HepG2 (cell line): ENCODE measurements at regions not wholly inside any gene's neighbourhood (a gene's known extent, or its start where the extent isn't known, plus 50 kb on each side); places are given as distances from the start of the nearest gene placed in this dataset.

Experiments
- BCLAF1 ChIP-seq: fragments of 450-650 bp; IDR thresholded peaks from 2 replicates; pipeline ENCODE4 v1.6.1; 2017; ENCODE audit warnings: mild to moderate bottlenecking
- BRCA1 ChIP-seq: sonication (generic); formaldehyde crosslinking; IDR thresholded peaks from 2 replicates; pipeline ENCODE4 v1.4.0; 2020; ENCODE audit warnings: missing genetic modification reagents
- FIP1L1 ChIP-seq: fragments of 200-400 bp; formaldehyde crosslinking; IDR thresholded peaks from 2 replicates; pipeline ENCODE4 v1.6.1; 2018; ENCODE audit warnings: low read depth, mild to moderate bottlenecking, low read length, moderate library complexity, borderline replicate concordance; ENCODE audit not compliant: insufficient read depth
- KAT2B ChIP-seq: fragments of 150-350 bp; IDR thresholded peaks from 2 replicates; pipeline ENCODE4 v1.6.1; 2014; ENCODE audit warnings: low read depth, low read length, borderline replicate concordance
- POGZ ChIP-seq: sonication (generic); formaldehyde crosslinking; IDR thresholded peaks from 2 replicates; pipeline ENCODE4 v1.4.0; 2020; ENCODE audit warnings: mild to moderate bottlenecking, missing genetic modification reagents
- TF ChIP-seq, protein P1 (sequence below): IDR thresholded peaks from 2 replicates; pipeline ENCODE4 v1.6.1; 2016; ENCODE audit warnings: low read depth
- TF ChIP-seq, protein P2 (sequence below): sonication (generic); formaldehyde crosslinking; IDR thresholded peaks from 2 replicates; pipeline ENCODE4 v1.5.0; 2020; ENCODE audit warnings: mild to moderate bottlenecking, missing genetic modification reagents, moderate library complexity

GRCh38 chr13:111480503-111480902 lies 160.1 kb downstream of the TEX29 start:
- TF ChIP-seq BRCA1 (no peak), KAT2B (no peak), FIP1L1 (no peak), POGZ (CRISPR knock-in tag) (no peak), BCLAF1 (no peak)
- TF ChIP-seq, protein P1, sequence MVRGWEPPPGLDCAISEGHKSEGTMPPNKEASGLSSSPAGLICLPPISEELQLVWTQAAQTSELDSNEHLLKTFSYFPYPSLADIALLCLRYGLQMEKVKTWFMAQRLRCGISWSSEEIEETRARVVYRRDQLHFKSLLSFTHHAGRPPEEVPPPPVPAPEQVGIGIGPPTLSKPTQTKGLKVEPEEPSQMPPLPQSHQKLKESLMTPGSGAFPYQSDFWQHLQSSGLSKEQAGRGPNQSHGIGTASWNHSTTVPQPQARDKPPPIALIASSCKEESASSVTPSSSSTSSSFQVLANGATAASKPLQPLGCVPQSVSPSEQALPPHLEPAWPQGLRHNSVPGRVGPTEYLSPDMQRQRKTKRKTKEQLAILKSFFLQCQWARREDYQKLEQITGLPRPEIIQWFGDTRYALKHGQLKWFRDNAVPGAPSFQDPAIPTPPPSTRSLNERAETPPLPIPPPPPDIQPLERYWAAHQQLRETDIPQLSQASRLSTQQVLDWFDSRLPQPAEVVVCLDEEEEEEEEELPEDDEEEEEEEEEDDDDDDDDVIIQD: no peak
- TF ChIP-seq, protein P2, sequence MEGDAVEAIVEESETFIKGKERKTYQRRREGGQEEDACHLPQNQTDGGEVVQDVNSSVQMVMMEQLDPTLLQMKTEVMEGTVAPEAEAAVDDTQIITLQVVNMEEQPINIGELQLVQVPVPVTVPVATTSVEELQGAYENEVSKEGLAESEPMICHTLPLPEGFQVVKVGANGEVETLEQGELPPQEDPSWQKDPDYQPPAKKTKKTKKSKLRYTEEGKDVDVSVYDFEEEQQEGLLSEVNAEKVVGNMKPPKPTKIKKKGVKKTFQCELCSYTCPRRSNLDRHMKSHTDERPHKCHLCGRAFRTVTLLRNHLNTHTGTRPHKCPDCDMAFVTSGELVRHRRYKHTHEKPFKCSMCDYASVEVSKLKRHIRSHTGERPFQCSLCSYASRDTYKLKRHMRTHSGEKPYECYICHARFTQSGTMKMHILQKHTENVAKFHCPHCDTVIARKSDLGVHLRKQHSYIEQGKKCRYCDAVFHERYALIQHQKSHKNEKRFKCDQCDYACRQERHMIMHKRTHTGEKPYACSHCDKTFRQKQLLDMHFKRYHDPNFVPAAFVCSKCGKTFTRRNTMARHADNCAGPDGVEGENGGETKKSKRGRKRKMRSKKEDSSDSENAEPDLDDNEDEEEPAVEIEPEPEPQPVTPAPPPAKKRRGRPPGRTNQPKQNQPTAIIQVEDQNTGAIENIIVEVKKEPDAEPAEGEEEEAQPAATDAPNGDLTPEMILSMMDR: no peak
